HEK293 (cell line): ENCODE measurements at regions not wholly inside any gene's neighbourhood (a gene's known extent, or its start where the extent isn't known, plus 50 kb on each side); places are given as distances from the start of the nearest gene placed in this dataset.

Source experiments
- CTCF ChIP-seq: fragments of 450-650 bp; formaldehyde crosslinking; IDR thresholded peaks from 2 replicates; pipeline ENCODE4 v1.5.1; 2016; ENCODE audit warnings: missing biosample characterization, missing genetic modification characterization
- ZNF114 ChIP-seq: fragments of 450-650 bp; formaldehyde crosslinking; IDR thresholded peaks from 2 replicates; pipeline ENCODE4 v1.5.0; 2017; ENCODE audit warnings: missing biosample characterization, missing genetic modification characterization
- ZNF16 ChIP-seq: fragments of 450-650 bp; formaldehyde crosslinking; IDR thresholded peaks from 2 replicates; pipeline ENCODE4 v1.5.1; 2016; ENCODE audit warnings: low read depth, missing biosample characterization, missing genetic modification characterization
- ZNF174 ChIP-seq: fragments of 450-650 bp; formaldehyde crosslinking; IDR thresholded peaks from 2 replicates; pipeline ENCODE4 v1.5.0; 2017; ENCODE audit warnings: missing biosample characterization, mild to moderate bottlenecking, missing genetic modification characterization
- ZNF580 ChIP-seq: fragments of 450-650 bp; formaldehyde crosslinking; IDR thresholded peaks from 2 replicates; pipeline ENCODE4 v1.5.1; 2016; ENCODE audit warnings: missing biosample characterization, missing genetic modification characterization
- ZNF747 ChIP-seq: fragments of 450-650 bp; formaldehyde crosslinking; IDR thresholded peaks from 2 replicates; pipeline ENCODE4 v1.5.1; 2016; ENCODE audit warnings: missing biosample characterization, missing genetic modification characterization

GRCh38 chr1:65491472-65491871 lies 71.0 kb downstream of the LEPR start:
- TF ChIP-seq CTCF = no peak
- no peak for TF ChIP-seq ZNF16 (tag by site-specific recombination)
- TF ChIP-seq ZNF747 (tag by site-specific recombination) = no peak
- TF ChIP-seq ZNF114 (tag by site-specific recombination) = no peak
- TF ChIP-seq ZNF580 (tag by site-specific recombination) = no peak
- TF ChIP-seq ZNF174 = no peak
